ENCODE measurements at regions not wholly inside any gene's neighbourhood (a gene's known extent, or its start where the extent isn't known, plus 50 kb on each side); places are given as distances from the start of the nearest gene placed in this dataset.
"Not testable (repeated sequence)": the region's sequence is repeated elsewhere in the genome, so short reads cannot be mapped to it uniquely, and the experiment has no call there.

DNA sequence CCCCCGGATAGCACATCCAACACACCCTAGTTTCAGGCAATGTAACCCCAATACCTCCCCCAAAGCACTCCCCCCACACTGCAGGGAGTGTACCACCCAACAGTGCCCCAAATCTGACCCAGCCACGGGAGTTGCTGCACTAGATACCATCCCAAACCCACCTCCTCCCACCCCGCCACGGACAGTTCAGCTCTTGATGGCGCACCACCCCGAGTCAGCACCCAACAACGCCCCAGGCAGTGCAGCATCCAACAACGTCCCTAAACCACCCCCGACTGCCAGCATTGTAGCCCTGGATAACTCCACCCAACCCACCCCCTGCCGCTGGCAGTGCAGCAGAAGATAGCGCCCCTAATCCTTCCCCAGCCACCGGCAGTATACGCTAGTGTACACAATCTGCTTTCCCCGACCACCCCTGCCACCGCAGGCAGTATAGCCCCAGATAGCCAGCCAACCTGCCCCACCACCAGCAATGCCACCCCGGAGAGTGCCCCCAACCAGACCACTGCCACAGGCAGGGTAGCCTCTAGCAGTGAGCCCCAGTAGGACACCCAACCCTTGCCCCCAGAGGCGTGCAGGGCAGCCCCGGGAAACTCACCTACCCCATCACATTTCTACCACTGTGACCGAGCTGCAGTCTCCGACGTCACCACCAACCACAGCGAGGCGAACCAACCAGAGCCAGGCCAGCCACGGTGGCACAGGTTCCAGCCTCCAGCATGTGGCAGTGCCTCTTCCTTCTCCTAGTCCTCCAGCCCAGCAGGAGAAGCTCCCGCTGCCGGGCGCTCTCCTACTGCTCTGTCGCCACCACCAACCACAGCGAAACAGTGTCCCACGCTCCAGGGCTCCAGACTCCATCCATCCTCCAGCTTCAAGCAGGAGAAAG lies 178.1 kb downstream of the POTEB3 start:
- TF ChIP-seq EZH2 (IDR thresholded peaks at IDR 0.05; ENCODE audit: insufficient read depth, poor library complexity, severe bottlenecking) (no peak), EZH2phosphoT487 (IDR thresholded peaks at IDR 0.05; ENCODE audit: insufficient read depth, low read depth) (no peak)
- in situ Hi-C loops (cut with MboI) = no loop called here

DNA sequence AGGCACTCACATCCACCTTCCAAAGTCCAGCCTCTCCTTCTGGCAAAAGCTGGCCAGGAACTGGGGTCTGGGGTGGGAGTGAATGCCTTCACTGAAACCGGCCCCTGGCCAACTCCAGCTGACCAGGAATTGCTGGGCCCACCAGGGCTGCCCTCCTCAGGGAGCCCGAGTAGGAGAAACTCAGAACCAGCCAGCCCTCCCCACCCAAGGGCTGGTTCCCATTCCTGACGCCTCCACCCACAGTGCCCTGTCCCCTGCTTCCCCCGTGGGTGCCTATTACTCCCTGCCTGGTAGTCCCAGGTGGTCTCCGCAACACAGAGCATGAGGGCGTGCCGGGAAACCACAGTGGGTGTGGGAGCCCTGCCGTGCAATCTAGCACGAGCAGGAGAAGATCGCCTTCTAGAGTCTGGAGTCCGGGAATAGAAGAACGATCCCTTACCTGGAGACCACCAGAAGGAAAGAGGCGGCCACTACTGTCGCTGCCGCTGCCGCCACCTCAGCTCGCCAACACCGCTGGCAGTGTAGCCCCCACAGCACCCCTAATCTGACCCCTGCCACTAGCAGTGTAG lies 178.8 kb downstream of the POTEB3 start:
- H3K4me3 ChIP-seq = no peak overlapping the region
- H3K27me3 ChIP-seq (replicated peaks; ENCODE audit: insufficient read depth) = no peaks in the 10 kb centered on the region
- WGBS, 2 experiments (ENCODE audit: low coverage in 1 of 2, low lambda C conversion rate in 2 of 2, missing lambda C conversion rate in 2 of 2) = 49 to 55% methylated on average over 18 of the region's 18 CpGs
- no peak for TF ChIP-seq EZH2 (IDR thresholded peaks at IDR 0.05; ENCODE audit: insufficient read depth, poor library complexity, severe bottlenecking)
- TF ChIP-seq EZH2phosphoT487 (IDR thresholded peaks at IDR 0.05; ENCODE audit: insufficient read depth, low read depth) = no peak
- H3K9me2 ChIP-seq (ENCODE audit: insufficient read depth) = no peaks in the 10 kb centered on the region
- H4K20me1 ChIP-seq (ENCODE audit: insufficient read depth) = no peaks in the 10 kb centered on the region
- H3K4me2 ChIP-seq (ENCODE audit: unreplicated experiment) = no peak overlapping the region
- no peaks in the 10 kb centered on the region for H3K36me3 ChIP-seq (ENCODE audit: low read depth)
- no peak for DNase-seq
- no peak overlapping the region for H2AFZ ChIP-seq
- no peaks in the 10 kb centered on the region for H3F3A ChIP-seq (ENCODE audit: insufficient read depth)
- in situ Hi-C loops (cut with MboI) = no loop called here
- H3K79me2 ChIP-seq (ENCODE audit: insufficient read depth) = no peaks in the 10 kb centered on the region
- no peaks in the 10 kb centered on the region for H3K9me3 ChIP-seq (ENCODE audit: low read depth)
- H3K9ac ChIP-seq = no peak overlapping the region
- H3K4me1 ChIP-seq (ENCODE audit: insufficient read depth) = no peaks in the 10 kb centered on the region; the same call in 1 of the 2 replicates
- no peak overlapping the region for H3K27ac ChIP-seq

More for the DNA sequence above, 178.1 kb downstream of the POTEB3 start:
- no peaks in the 10 kb centered on the region for H3K9me3 ChIP-seq (ENCODE audit: low read depth)
- no peaks in the 10 kb centered on the region for H3K36me3 ChIP-seq (ENCODE audit: low read depth)
- H3K79me2 ChIP-seq (ENCODE audit: insufficient read depth) = no peaks in the 10 kb centered on the region
- H3K27me3 ChIP-seq (replicated peaks; ENCODE audit: insufficient read depth) = no peaks in the 10 kb centered on the region
- H2AFZ ChIP-seq = no peak overlapping the region
- no peak overlapping the region for H3K27ac ChIP-seq
- H3F3A ChIP-seq (ENCODE audit: insufficient read depth) = no peaks in the 10 kb centered on the region
- H3K9me2 ChIP-seq (ENCODE audit: insufficient read depth) = no peaks in the 10 kb centered on the region
- no peak overlapping the region for H3K4me3 ChIP-seq
- no peaks in the 10 kb centered on the region; the same call in 1 of the 2 replicates for H3K4me1 ChIP-seq (ENCODE audit: insufficient read depth)
- no peaks in the 10 kb centered on the region for H4K20me1 ChIP-seq (ENCODE audit: insufficient read depth)
- DNase-seq = no peak
- no peak overlapping the region for H3K9ac ChIP-seq
- H3K4me2 ChIP-seq (ENCODE audit: unreplicated experiment) = no peak overlapping the region
- WGBS, 2 experiments (ENCODE audit: low coverage in 1 of 2, low lambda C conversion rate in 2 of 2, missing lambda C conversion rate in 2 of 2) = 60 to 61% methylated on average over 30 of the region's 30 CpGs

DNA sequence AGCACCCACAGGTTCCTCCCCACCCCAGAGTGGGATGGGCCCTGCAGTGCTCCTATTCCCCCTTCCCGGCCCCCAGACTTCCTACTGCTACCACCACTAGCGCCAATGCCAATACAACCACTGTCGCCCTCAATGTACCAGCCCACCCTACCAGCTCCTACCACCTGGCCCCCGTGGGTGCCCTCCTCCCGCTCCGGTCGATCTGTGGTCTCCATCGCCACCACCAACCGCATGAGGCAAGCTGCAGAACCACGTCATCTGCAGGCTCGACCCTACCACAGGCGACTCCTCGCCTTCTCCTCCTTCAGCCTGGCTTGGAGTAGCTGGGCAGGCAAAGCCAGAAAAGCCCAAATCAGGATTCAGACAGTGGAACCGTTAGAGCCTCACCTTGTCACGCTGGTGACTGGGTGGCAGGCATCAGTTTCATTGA lies 179.3 kb downstream of the POTEB3 start:
- H3K4me1 ChIP-seq (ENCODE audit: insufficient read depth) = no peaks in the 10 kb centered on the region
- H3K27me3 ChIP-seq (replicated peaks; ENCODE audit: insufficient read depth) = no peaks in the 10 kb centered on the region
- H3K9me3 ChIP-seq (ENCODE audit: low read depth) = no peaks in the 10 kb centered on the region
- no peaks in the 10 kb centered on the region for H3K79me2 ChIP-seq (ENCODE audit: insufficient read depth)
- H3K27ac ChIP-seq = no peak overlapping the region
- DNase-seq = no peak
- H2AFZ ChIP-seq = no peak overlapping the region
- H3K4me2 ChIP-seq (ENCODE audit: unreplicated experiment) = no peak overlapping the region
- 53 to 55% methylated on average over 15 of the region's 15 CpGs for WGBS, 2 experiments (ENCODE audit: low coverage in 1 of 2, low lambda C conversion rate in 2 of 2, missing lambda C conversion rate in 2 of 2)
- TF ChIP-seq EZH2phosphoT487 (IDR thresholded peaks at IDR 0.05; ENCODE audit: insufficient read depth, low read depth) (no peak), EZH2 (IDR thresholded peaks at IDR 0.05; ENCODE audit: insufficient read depth, poor library complexity, severe bottlenecking) (no peak)
- no peaks in the 10 kb centered on the region for H4K20me1 ChIP-seq (ENCODE audit: insufficient read depth)
- no peaks in the 10 kb centered on the region for H3F3A ChIP-seq (ENCODE audit: insufficient read depth)
- H3K9ac ChIP-seq = no peak overlapping the region
- no peak overlapping the region for H3K4me3 ChIP-seq
- no peaks in the 10 kb centered on the region for H3K9me2 ChIP-seq (ENCODE audit: insufficient read depth)
- in situ Hi-C loops (cut with MboI) = no loop called here
- no peaks in the 10 kb centered on the region for H3K36me3 ChIP-seq (ENCODE audit: low read depth)

- H3F3A ChIP-seq (ENCODE audit: insufficient read depth); H3K4me1 ChIP-seq (ENCODE audit: insufficient read depth); H3K79me2 ChIP-seq (ENCODE audit: insufficient read depth); H3K4me3 ChIP-seq; H3K4me2 ChIP-seq (ENCODE audit: unreplicated experiment); H3K36me3 ChIP-seq (ENCODE audit: low read depth); H3K9me2 ChIP-seq (ENCODE audit: insufficient read depth); in situ Hi-C loops (cut with MboI); H3K27ac ChIP-seq; DNase-seq; H3K27me3 ChIP-seq (replicated peaks; ENCODE audit: insufficient read depth); H4K20me1 ChIP-seq (ENCODE audit: insufficient read depth); H2AFZ ChIP-seq; H3K9ac ChIP-seq; H3K9me3 ChIP-seq (ENCODE audit: low read depth): not testable (repeated sequence)
- WGBS, 2 experiments (ENCODE audit: low coverage in 1 of 2, low lambda C conversion rate in 2 of 2, missing lambda C conversion rate in 2 of 2) = 25 to 31% methylated on average over 3 of the region's 3 CpGs
Observed at GRCh38 chr15:21258635-21259034, 181.7 kb downstream of the POTEB3 start.

DNA sequence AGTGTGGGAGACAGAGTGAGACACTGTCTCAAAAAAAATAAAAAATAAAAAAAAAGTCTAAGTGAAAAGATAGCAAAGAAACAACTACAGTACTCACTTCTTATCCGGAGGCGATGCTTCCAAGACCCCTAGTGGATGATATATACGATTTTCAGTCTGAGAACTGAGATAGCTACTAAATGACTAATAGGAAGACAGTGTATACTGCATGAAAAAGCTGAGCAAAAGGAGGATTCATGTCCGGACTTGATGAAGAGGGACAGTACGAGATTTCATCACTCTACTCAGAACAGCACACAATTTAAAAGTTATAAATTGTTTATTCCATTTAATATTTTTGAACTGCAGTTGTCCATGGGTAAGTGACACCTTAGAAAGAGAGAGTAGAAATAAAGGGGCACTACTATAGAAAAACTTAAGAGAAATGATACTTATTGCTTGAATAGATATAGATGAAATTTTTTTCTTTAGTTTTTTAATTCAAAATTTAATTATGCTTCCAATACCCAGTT lies 190.7 kb downstream of the POTEB3 start:
- in situ Hi-C loops (cut with MboI); H2AFZ ChIP-seq; H3F3A ChIP-seq (ENCODE audit: insufficient read depth); H3K4me3 ChIP-seq; H3K9ac ChIP-seq; H3K9me2 ChIP-seq (ENCODE audit: insufficient read depth); H4K20me1 ChIP-seq (ENCODE audit: insufficient read depth); H3K27me3 ChIP-seq (replicated peaks; ENCODE audit: insufficient read depth); H3K79me2 ChIP-seq (ENCODE audit: insufficient read depth); H3K27ac ChIP-seq; H3K9me3 ChIP-seq (ENCODE audit: low read depth); H3K4me2 ChIP-seq (ENCODE audit: unreplicated experiment); H3K4me1 ChIP-seq (ENCODE audit: insufficient read depth); DNase-seq; H3K36me3 ChIP-seq (ENCODE audit: low read depth): not testable (repeated sequence)
- WGBS, 2 experiments (ENCODE audit: low coverage in 1 of 2, low lambda C conversion rate in 2 of 2, missing lambda C conversion rate in 2 of 2) = 17 to 28% methylated on average over 5 of the region's 5 CpGs

All from GM23248 (cell line).